DND-41 (cell line): ENCODE measurements at regions not wholly inside any gene's neighbourhood (a gene's known extent, or its start where the extent isn't known, plus 50 kb on each side); places are given as distances from the start of the nearest gene placed in this dataset.

Experiments
- CTCF ChIP-seq: IDR thresholded peaks from 2 replicates; pipeline ENCODE4 v1.5.1; 2012; ENCODE audit warnings: borderline replicate concordance, low read length, moderate library complexity, mild to moderate bottlenecking; ENCODE audit not compliant: poor library complexity, severe bottlenecking; ENCODE audit errors: extremely low read depth
- EZH2 ChIP-seq: IDR thresholded peaks from 3 replicates; pipeline ENCODE4 v1.6.1; 2012; ENCODE audit warnings: borderline replicate concordance, low read depth, mild to moderate bottlenecking, moderate library complexity, low read length, inconsistent platforms; ENCODE audit not compliant: severe bottlenecking

GRCh38 chr4:171049380-171049779 is 763.8 kb upstream of the GALNTL6 start:
- no peak for TF ChIP-seq CTCF
- TF ChIP-seq EZH2, result no peak
